ENCODE measurements at regions not wholly inside any gene's neighbourhood (a gene's known extent, or its start where the extent isn't known, plus 50 kb on each side); places are given as distances from the start of the nearest gene placed in this dataset.

DNA sequence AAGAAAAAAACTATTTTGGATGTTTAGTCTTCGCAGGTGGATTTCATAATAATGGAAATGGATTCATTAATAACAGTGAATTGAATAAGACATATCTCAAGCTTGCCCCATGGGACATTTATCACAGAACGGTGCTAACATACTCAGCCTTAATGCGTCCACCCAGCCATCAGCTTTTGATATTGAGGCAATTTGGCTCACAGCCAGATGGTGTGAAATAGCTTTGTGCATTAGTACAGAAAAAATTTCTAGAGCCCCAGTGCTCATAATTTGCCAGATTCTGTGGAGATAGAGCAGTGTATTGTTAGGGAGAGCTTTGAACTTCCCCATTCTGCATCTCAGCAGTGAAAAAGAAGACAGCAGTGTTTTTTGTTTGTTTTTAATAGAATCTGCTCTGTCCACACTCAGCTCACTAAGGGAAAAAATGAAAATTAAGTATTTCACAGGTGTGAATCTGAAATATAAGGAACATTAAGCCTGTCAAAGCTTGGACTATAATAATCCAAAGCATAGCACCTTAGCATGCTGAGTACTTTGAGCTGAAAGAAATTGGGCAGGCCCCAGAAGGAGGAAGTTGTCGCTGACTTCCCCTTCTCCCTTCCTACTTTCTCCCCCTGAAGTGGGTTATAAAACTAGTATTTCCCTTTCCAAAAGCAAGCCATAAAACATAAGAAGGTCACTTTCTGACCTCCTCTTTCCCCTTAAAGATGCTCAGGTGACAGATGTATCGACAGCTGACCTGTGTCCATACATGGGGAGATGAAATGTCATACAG lies 295.8 kb downstream of the MAGEB5 start:
- TF ChIP-seq CTCF (IDR thresholded peaks at IDR 0.05), result no peak
- no peak for TF ChIP-seq POLR2AphosphoS5 (IDR thresholded peaks at IDR 0.05; ENCODE audit: insufficient read depth in 1 of 2, low read depth in 1 of 2)

Data from vagina (tissue), 2 donors.